GM12873 (cell line): ENCODE measurements at regions not wholly inside any gene's neighbourhood (a gene's known extent, or its start where the extent isn't known, plus 50 kb on each side); places are given as distances from the start of the nearest gene placed in this dataset.

ENCODE experiments used
- TF ChIP-seq, protein P1 (sequence below): IDR thresholded peaks from 2 replicates; pipeline ENCODE4 v1.5.1; 2012; ENCODE audit warnings: low read depth, mild to moderate bottlenecking, moderate library complexity, low read length, control low read depth; ENCODE audit not compliant: insufficient read depth; ENCODE audit errors: missing control alignments

DNA sequence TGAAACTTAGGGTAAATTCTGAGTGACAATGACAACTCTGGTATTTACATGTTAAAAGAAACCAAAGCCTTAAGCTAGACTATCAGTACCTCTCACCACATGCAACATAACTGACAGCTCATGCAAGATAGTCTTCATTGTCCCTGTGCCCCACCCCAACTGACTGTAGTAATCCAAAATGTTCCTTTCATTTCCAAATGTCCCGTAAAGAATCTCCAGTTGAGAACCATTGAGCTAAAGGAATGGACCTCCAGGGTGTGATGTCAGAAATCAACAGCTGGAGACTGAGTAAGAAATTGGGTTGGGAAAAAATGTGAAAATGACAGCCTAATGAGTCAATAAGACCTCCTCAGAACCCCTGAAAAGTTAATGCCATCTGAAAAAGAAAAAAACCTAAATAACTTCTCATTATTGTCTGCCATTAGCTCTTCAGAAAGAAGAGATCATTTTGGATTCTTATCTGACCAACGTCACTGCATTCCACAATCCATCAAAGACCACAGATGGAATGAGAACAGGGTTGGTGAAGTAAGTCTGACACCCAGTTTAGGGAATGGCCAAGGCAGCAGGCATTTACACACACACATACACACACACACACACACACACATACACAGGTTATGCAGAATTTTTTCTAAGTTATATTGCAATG is 51.7 kb upstream of the ACVR2A start:
- TF ChIP-seq, protein P1, sequence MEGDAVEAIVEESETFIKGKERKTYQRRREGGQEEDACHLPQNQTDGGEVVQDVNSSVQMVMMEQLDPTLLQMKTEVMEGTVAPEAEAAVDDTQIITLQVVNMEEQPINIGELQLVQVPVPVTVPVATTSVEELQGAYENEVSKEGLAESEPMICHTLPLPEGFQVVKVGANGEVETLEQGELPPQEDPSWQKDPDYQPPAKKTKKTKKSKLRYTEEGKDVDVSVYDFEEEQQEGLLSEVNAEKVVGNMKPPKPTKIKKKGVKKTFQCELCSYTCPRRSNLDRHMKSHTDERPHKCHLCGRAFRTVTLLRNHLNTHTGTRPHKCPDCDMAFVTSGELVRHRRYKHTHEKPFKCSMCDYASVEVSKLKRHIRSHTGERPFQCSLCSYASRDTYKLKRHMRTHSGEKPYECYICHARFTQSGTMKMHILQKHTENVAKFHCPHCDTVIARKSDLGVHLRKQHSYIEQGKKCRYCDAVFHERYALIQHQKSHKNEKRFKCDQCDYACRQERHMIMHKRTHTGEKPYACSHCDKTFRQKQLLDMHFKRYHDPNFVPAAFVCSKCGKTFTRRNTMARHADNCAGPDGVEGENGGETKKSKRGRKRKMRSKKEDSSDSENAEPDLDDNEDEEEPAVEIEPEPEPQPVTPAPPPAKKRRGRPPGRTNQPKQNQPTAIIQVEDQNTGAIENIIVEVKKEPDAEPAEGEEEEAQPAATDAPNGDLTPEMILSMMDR: no peak

DNA sequence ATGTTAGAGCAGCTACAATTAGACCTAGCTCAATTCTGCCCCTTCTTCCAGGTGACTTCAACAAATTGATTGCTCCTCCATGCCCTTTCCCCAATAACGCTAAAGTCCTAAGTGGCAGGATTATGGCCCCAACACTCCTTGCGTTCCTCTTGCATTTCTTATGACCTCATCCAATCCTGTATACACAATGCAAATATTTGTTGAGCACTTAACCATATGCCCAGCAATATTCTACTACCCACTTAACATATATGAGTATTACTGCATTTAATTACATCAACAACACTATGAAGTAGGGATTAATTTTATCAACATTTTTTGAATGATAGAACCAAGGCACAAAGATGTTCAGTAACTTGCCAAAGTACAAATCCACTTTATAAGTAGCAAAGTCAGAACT is 54.2 kb upstream of the ACVR2A start:
- TF ChIP-seq, protein P1: no peak

DNA sequence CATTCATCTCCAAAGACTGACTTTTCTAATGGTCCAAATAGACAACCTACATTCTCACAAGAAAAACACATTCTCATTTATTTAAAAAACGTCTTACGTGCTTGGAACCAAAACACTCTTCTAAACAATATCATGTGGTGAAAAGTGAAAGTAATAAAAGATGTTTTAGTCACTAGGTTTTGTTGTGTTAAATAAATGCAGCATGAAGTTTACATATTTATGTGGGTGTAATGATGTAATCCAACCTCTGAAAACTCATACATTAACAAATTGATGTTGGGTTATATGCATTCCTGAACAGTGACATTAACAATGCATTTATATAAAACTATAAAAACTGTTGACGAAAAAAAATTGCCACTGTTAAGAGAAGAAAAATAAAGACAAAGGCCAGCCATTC is 55.1 kb upstream of the ACVR2A start:
- TF ChIP-seq, protein P1: no peak

DNA sequence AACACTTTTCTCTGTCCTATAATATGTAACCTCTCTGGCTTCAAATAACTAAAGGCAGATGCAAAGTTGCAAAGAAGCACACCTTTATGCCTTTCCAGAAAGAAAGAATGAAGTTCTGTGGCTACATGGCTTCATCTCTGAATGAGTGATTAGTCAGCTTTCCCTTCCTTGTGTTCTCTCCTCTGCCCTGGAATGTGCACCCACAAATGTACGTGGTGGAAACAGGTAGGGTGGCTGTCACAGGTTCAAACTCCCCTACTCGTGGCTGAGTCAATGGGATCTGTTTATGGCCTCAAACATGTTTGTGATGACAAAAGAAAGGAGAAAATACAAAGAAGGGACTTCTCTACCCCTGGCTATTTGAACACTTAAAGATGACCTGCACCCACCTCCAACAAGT is 55.5 kb upstream of the ACVR2A start:
- TF ChIP-seq, protein P1: no peak

DNA sequence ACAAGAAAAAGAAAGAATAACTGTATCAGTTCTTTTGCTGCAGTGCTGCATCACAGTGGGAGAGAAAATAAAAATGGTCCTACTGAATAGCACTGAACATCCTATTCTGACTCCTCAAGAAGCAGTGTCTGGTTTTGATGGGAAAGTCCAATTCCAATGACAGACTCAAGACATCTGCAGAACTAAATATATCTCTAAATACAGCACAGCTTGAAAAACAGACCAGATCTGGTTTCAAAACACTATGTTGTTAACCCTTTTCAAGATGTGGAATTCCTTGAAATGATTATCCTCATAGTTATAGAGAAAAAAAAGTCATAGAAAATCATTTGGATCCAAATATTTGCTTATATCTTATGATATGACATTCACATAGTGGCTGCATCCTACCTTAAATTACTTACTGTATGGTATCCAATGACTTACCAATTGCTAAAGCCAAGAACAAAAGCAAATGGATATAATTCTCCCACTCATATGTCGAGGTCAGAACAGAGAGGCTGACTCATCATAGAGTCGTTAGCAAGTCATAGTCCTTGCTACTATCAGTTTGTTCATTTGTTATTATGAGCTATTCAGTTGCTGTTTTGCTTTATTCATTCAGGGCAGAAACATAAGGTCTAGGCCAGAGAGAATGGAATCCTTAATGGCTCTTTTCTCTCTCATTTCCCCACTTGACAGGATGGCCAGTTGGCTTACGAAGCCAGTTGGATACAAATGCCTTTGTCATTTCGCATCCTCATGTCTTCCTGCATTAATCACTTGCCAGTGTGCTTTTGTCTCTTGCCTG is 62.5 kb upstream of the ACVR2A start:
- TF ChIP-seq, protein P1: no peak

DNA sequence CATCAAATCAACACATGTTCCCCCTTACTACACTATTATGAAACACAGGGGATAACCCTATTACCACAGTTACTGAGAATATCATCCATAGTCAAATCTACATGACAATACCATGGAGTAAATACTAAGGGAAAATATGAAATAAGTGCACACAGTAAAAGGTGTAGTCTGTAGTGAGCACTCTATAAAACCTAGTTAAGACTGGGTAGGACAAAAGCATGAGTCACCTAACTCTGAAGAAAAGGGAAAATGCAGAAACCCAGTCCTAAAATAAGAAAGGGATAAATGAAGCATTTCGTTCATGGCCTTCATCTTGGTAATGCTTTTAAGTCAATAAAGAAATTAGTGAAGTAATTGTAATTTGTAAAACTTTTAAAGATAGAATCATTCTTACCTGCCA is 65.4 kb upstream of the ACVR2A start:
- TF ChIP-seq, protein P1: no peak

DNA sequence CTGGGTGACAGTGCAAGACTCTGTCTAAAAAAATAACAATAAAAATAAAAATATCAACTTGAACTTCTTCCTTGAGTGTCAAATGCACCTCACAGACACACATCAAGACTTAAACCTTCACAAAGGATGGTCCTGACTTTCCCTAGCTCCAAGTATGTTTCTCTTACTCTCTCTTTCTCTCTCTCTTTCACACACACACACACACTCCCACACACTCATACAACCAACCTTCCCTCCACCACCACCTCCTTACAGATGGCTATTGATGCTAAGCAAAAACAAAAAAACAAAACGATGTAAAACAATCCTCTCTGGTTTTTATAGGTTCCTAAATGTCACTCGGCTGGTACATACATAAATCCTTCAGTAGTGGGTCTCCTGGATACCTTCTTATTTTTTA is 67.4 kb upstream of the ACVR2A start:
- TF ChIP-seq, protein P1: no peak
